NCI-H1105 treated with DMSO at 0.1 percent for 48 hours (cell line): ENCODE measurements at regions not wholly inside any gene's neighbourhood (a gene's known extent, or its start where the extent isn't known, plus 50 kb on each side); places are given as distances from the start of the nearest gene placed in this dataset.

Source experiments
- DNase-seq: peaks from one replicate; lab custom pipeline; 2025; lab: John Stamatoyannopoulos, UW

- DNase-seq: no peak
Measured at GRCh38 chr2:75278314-75278713, 79.0 kb upstream of the TACR1 start.

DNA sequence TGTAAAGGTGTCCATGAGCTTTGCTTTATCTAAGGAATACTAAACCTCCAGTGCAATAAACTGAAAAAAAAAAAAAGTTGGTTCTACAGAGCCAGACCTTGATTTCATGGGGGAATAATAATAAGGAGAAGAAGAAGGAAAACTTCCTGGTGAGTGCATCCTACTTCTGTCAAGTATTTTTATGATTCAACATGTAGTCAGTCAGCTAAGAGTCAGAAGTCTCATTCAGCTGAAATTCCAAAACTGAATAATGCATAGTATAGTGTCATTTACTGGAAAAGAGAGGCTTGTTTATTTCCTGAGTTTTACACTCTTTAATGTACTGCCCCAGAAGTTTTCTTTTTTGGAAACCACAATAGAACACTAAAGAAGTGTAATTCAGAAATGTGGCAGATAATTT is 77.8 kb upstream of the TACR1 start:
- DNase-seq: no peak

DNA sequence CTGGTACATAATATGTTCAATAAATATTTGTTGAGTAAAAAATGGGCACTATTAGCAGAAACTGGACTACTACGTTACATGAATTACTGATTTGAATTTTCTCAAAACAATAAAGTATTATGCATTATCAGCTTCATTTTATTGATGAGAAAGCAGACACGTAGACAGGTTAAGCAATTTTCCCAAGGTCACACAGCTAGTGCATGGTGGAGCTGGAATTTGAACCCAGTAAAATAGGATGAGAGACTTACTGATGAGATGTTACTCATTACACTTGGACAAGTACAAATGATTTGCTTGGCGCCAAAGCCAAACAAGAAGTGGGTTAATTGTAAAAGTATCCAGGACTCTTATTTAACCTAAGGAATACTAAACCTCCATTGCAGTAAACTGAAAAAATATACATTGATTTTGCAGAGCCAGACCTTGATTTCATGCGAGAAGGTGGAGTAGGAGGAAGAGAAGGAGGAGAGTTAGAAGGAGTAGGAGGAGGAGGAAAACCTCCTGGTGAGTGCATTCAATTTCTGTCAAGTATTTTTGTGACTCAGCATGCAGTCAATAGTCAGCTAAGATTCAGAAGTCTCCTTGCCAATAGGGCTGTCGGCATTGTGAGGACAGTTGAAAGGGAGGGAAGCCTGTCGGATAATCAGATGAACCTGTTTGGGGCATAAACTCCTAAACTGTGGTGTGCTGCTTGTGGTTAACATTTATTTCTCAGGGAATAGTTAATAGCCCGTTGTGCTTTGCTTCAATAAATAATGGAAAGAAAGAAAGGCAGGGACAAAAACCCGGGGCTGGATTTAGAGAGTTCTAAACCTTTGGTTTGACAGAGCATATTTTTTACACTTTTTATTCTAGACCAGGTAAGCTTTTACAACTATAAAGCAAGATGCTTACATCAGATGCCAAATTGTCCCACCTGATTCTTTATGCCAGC is 77.0 kb upstream of the TACR1 start:
- DNase-seq: no peak

- DNase-seq: no peak
Measured at GRCh38 chr2:75274936-75275335, 75.6 kb upstream of the TACR1 start.

DNA sequence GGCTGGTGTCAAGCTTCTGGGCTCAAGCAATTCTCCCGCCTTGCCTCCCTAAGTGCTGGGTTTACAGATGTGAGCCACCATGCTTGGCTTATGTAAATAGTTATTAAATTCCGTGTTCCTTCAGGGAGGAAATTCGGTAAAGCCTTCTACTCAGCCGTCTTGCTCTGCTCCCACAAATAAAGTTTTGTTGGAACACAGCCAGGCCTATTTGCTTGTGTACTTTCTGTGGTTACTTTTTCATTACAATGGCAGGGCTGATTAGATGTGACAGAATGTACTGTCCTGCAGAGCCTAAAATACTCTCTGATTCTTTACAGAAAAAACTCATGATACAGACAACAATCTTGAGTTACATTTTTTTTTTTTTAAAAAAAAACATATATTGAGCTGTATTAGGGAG is 68.8 kb upstream of the TACR1 start:
- no peak for DNase-seq

DNA sequence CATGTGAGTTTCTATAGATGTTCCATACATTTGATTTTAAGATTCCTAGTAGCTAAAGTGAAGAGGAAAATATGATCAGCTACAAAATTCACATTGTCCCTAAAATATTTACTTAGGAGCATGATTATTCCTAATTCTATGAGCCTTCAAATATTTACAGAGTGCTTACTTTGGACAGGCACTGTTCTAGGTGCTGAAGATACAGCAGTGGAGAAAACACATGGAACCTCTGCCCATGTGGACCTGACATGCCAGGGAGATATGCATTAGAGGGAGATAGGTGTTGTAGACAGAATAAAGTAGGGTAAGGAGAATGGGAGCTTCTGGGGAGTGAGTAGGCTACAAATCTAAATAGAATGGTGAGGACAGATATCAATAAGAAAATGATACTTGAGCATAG is 62.6 kb upstream of the TACR1 start:
- no peak for DNase-seq

GRCh38 chr2:75260946-75261345 is 61.6 kb upstream of the TACR1 start:
- DNase-seq: no peak

- no peak for DNase-seq
Measured at GRCh38 chr2:75258620-75259019, 59.3 kb upstream of the TACR1 start.

DNA sequence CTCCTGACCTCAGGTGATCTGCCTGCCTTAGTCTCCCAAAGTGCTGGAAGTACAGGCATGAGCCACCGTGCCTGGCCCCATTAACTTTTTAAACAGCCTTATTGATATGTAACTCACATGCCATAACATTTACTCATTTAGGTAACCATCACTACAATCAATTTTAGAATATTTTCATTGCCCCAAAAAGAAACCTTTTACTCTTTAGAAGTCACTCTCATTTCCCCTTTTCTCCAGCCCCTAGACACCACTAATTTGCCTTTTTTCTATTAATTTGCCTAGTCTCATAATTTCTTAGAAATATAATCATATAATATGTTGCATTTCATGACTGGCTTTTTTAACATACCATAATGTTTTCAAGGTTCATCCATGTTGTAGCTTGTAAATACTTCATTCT is 57.2 kb upstream of the TACR1 start:
- DNase-seq: no peak

GRCh38 chr2:75253526-75253925 is 54.2 kb upstream of the TACR1 start:
- no peak for DNase-seq

DNA sequence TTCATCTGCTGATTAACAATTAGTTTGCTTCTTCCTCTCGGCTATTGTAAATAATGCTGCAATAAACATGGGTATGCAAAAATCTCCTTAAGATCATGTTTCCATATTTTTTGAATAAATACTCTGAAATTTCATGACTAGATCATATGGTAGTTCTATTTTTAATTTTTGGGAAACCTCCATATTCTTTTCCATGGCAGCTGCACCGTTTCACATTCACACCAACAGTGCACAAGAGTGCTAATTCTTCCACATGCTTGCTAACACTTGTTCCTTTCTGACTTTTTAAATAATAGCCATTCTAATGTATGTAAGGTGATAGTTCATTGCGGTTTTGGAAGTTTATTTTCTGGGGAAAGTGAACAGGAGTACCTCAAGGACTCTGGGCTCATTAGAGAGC is 52.6 kb upstream of the TACR1 start:
- DNase-seq: no peak
